Activated CD4-positive, alpha-beta T cell treated with anti-CD3 and anti-CD28 coated beads, Interleukin-2, amount 10 ng/mL, durations not matched to agents 24 days and 14 days (primary cell): ENCODE measurements at regions not wholly inside any gene's neighbourhood (a gene's known extent, or its start where the extent isn't known, plus 50 kb on each side); places are given as distances from the start of the nearest gene placed in this dataset.
"Not testable (repeated sequence)": the region's sequence is repeated elsewhere in the genome, so short reads cannot be mapped to it uniquely, and the experiment has no call there.

Source experiments
- DNase-seq: peaks from one replicate; pipeline ENCODE4 v3.0.0; 2022
- H3K27ac Mint-ChIP-seq: one replicate; pipeline ENCODE4 v1.8.0; 2022; ENCODE audit warnings: mild to moderate bottlenecking, mixed read lengths
- H3K27me3 Mint-ChIP-seq: one replicate; pipeline ENCODE4 v1.8.0; 2022; ENCODE audit warnings: mixed read lengths
- H3K36me3 Mint-ChIP-seq: one replicate; pipeline ENCODE4 v1.8.0; 2022; ENCODE audit warnings: low read depth, mild to moderate bottlenecking, mixed read lengths
- H3K4me1 Mint-ChIP-seq: one replicate; pipeline ENCODE4 v1.8.0; 2021; ENCODE audit warnings: mixed read lengths
- H3K4me3 Mint-ChIP-seq: one replicate; pipeline ENCODE4 v1.8.0; 2022; ENCODE audit warnings: mild to moderate bottlenecking, moderate library complexity, mixed read lengths
- H3K9me3 Mint-ChIP-seq: one replicate; pipeline ENCODE4 v1.8.0; 2021; ENCODE audit warnings: mixed read lengths
- intact Hi-C: fragments of 100-400 bp; cut with micrococcal nuclease; formaldehyde crosslinking; loops from one replicate; pipeline ENCODE4 v1.15.1; 2023

DNA sequence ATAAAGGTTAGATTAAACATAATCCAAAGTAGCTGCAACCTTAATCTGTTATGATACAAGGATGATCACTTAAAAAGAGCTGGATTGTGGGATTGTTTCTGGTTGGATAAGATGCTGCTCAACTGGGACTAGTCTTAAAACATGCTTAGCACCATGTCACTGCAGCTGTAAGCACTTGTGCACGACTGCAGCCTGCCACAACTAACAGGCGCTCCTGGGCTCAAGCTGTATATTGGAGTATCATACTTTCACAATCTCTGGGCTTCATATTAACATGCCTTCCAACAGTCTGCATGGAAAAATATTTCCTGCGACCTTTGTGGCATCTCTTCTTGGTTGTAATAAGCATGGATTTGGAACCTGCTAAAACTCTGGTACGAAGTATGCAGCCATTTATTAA, 493.0 kb upstream of the PITX2 start:
- Mint-ChIP-seq H3K27me3 (no peaks in the 10 kb centered on the region), H3K9me3 (no peaks in the 10 kb centered on the region), H3K27ac (no peak overlapping the region), H3K4me1 (no peaks in the 10 kb centered on the region), H3K36me3 (no peaks in the 10 kb centered on the region), H3K4me3 (no peak overlapping the region)
- DNase-seq: no peak
- intact Hi-C loops: no loop called here

DNA sequence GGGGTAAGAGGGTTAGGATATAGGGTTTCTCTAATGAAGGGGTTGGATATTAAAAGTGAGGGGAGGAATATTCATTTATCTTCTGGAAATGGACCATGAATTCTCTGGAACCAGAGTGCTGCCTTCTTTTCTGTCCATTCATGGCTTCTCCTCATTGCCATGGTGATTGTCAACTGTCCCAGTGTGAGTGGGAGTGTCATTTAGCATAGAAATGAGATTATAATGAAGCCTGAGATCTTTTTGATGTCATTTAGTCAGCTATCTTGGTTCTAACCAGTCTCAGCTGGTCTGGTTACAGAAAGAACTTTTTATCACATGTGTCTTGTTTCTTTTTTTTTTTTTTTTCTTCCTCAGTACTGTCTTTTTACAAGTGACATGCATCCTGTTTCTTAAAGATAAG, 497.3 kb upstream of the PITX2 start:
- intact Hi-C loops: no loop called here
- Mint-ChIP-seq H3K27me3 (no peaks in the 10 kb centered on the region), H3K27ac (no peak overlapping the region), H3K36me3 (no peaks in the 10 kb centered on the region), H3K9me3 (no peaks in the 10 kb centered on the region), H3K4me3 (no peak overlapping the region), H3K4me1 (no peaks in the 10 kb centered on the region)
- no peak for DNase-seq

DNA sequence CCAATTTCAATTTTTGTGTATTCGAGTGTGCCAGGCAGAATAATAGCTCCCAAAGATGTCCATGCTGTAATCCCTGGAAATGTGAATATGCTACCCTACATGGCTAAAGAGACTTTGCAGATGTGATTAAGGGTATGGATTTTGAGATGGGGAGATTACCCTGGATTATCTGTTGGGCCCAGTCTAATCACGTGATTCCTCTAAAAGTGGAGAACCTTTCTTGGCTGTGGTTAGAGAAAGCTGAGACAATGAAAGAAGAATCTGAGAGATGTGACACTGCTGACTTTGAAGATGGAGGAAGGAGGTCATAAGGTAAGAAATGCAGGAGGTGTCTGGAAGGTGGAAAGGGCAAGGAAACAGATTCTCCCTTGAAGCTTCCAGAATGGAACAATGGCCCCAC, 503.5 kb upstream of the PITX2 start:
- no peak overlapping the region for H3K27ac Mint-ChIP-seq
- no peaks in the 10 kb centered on the region for H3K36me3 Mint-ChIP-seq
- no peaks in the 10 kb centered on the region for H3K4me1 Mint-ChIP-seq
- H3K4me3 Mint-ChIP-seq: no peak overlapping the region
- DNase-seq: no peak
- intact Hi-C loops: no loop called here
- no peaks in the 10 kb centered on the region for H3K9me3 Mint-ChIP-seq
- H3K27me3 Mint-ChIP-seq: no peaks in the 10 kb centered on the region

DNA sequence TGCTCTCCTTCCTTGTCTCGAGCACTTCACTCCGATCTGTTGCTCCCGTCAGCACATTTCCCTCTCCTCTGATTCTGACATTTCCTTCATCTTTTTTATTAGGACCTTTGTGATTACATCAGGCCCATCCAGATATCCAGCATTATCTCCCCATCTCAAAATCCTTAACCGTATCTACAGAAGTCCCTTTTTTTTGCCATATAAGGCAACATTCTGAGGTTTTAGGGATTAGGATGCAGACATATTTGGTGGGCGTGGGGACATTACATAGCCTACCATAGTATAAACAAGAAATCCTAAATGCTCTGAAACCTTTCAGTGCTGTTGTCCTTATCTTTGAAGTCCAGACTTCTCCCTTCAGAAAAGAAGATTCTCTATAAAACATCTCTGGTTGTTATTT, 505.0 kb upstream of the PITX2 start:
- Mint-ChIP-seq H3K27me3 (no peaks in the 10 kb centered on the region), H3K9me3 (no peaks in the 10 kb centered on the region), H3K4me1 (no peaks in the 10 kb centered on the region), H3K27ac (no peak overlapping the region), H3K36me3 (no peaks in the 10 kb centered on the region), H3K4me3 (no peak overlapping the region)
- intact Hi-C loops: no loop called here
- no peak for DNase-seq

DNA sequence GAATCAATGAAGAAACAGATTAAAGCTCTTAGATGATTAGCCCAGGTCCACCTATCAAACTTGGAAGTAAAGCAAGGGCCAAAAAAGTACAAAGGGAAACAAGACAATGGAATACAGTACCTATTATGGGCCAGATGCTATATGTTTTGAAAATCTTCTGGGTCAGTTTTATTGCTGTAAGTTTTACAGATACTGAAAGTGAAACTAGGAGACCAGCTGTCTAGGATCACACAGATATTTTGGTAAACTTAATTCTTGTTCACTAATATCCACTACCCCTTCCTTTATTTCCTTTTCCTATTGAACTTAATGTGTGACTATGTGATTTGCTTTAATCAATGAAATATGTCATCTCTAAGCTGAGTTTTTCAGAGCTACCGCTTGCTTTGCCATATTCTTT, 505.4 kb upstream of the PITX2 start:
- Mint-ChIP-seq H3K4me1 (no peaks in the 10 kb centered on the region), H3K27ac (no peak overlapping the region), H3K4me3 (no peak overlapping the region), H3K9me3 (no peaks in the 10 kb centered on the region), H3K27me3 (no peaks in the 10 kb centered on the region), H3K36me3 (no peaks in the 10 kb centered on the region)
- no peak for DNase-seq
- intact Hi-C loops: no loop called here

DNA sequence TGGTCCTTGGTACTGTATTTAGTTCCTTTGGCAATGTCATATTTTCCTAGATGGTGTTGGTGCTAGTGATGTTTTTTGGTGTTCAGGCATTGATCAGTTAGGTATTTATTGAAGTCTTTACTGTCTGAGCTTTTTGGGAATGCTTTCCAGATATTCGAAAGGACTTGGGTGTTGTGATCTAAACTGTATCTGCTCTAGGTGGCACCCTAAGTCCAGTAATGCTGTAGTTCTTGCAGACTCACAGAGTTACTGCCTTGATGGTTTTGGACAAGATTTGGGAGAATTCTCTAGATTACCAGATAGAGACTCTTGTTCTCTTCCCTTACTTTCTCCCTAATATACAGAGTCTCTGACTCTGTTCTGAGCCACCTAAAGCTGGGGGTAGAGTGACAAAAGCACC, 513.6 kb upstream of the PITX2 start:
- Mint-ChIP-seq H3K27ac (no peak overlapping the region), H3K9me3 (no peaks in the 10 kb centered on the region)

DNA sequence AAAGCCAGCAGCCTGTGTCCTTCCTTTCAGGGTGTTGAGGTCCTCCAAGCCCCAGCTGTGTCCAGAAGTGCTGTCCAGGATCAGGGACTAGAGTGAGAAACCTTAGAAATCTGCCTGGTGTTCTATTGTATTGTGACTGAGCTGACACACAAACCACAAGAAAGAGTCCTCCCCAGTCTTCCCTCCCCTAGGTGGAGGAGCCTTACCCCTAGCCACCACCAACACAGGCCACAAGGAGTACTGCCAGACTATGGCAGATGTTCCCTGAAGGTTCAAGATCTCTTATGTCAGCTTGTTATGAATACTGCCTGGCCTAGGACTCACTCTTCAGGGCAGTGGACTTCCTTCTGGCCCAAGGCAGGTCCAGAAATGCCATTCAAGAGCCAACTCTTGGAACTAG, 514.1 kb upstream of the PITX2 start:
- Mint-ChIP-seq H3K4me1 (no peaks in the 10 kb centered on the region), H3K27me3 (no peaks in the 10 kb centered on the region), H3K36me3 (no peaks in the 10 kb centered on the region), H3K27ac (no peak overlapping the region), H3K9me3 (no peaks in the 10 kb centered on the region), H3K4me3 (no peak overlapping the region)
- no peak for DNase-seq
- intact Hi-C loops: no loop called here

More for the DNA sequence above, 513.6 kb upstream of the PITX2 start:
- intact Hi-C loops: no loop called here
- Mint-ChIP-seq H3K36me3 (no peaks in the 10 kb centered on the region), H3K27me3 (no peaks in the 10 kb centered on the region), H3K4me3 (no peak overlapping the region), H3K4me1 (no peaks in the 10 kb centered on the region)
- no peak for DNase-seq

DNA sequence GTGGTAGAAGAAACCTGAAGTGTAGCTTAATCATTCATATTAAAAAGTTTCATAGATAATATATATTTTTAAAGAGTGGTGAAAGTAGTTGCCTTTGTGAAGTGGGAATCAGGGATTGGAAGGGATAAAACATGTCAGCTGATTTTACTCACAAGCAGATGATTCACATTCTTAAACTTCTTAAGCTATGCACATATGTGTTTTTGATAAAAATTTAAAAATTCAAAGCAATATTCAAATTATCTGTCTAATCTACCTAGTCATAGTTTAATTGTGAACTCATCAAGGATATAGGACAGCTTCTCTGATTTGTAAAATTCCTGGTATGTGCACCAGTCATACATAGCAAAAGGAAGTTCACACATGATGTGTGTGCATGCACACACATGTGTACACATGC, 520.6 kb upstream of the PITX2 start:
- H3K4me1 Mint-ChIP-seq: no peaks in the 10 kb centered on the region
- no peak overlapping the region for H3K4me3 Mint-ChIP-seq
- intact Hi-C loops: no loop called here
- H3K9me3 Mint-ChIP-seq: no peaks in the 10 kb centered on the region
- no peaks in the 10 kb centered on the region for H3K36me3 Mint-ChIP-seq
- H3K27me3 Mint-ChIP-seq: no peaks in the 10 kb centered on the region
- no peak for DNase-seq
- H3K27ac Mint-ChIP-seq: no peak overlapping the region

DNA sequence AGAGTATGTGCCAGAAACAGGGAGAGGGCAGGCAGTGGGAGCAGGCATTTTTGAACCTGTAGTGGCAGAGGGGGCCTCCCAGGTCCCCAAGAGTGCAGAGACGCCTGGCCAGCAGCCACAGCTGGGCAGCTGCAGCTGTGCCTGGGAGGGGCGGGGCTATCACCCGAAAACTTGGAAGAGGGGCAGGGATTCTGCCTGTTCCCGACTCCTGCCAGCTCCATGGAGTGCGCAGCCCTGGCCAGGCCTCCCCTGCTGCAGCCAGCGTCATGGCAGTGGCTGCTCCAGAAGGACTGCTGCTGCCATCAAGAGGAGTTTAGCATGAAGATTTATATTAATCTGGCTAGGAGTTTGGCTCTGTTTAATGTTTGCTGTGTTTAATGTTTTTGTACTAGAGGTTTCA, 532.1 kb upstream of the PITX2 start:
- no peak overlapping the region for H3K27ac Mint-ChIP-seq
- peaks cover 9% of the 10 kb centered on the region for H3K9me3 Mint-ChIP-seq
- no peaks in the 10 kb centered on the region for H3K27me3 Mint-ChIP-seq
- no peaks in the 10 kb centered on the region for H3K4me1 Mint-ChIP-seq
- no peaks in the 10 kb centered on the region for H3K36me3 Mint-ChIP-seq
- intact Hi-C loops: no loop called here
- no peak overlapping the region for H3K4me3 Mint-ChIP-seq
- DNase-seq: no peak

DNA sequence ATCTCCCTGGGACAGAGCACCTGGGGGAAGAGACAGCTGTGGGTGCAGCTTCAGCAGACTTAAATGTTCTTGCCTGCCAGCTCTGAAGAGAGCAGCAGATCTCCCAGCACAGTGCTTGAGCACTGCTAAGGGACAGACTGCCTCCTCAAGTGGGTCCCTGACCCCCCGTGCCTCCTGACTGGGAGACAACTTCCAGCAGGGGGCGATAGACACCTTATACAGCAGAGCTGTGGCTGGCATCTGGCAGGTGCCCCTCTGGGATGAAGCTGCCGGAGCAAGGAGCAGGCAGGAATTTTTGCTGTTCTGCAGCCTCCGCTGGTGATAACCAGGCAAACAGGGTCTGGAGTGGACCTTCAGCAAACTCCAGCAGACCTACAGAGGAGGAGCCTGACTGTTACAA, 541.7 kb upstream of the PITX2 start:
- H3K27ac Mint-ChIP-seq, H3K27me3 Mint-ChIP-seq, H3K36me3 Mint-ChIP-seq, H3K4me1 Mint-ChIP-seq, intact Hi-C loops, DNase-seq, H3K4me3 Mint-ChIP-seq: not testable (repeated sequence)
- H3K9me3 Mint-ChIP-seq: peaks cover 17% of the 10 kb centered on the region

DNA sequence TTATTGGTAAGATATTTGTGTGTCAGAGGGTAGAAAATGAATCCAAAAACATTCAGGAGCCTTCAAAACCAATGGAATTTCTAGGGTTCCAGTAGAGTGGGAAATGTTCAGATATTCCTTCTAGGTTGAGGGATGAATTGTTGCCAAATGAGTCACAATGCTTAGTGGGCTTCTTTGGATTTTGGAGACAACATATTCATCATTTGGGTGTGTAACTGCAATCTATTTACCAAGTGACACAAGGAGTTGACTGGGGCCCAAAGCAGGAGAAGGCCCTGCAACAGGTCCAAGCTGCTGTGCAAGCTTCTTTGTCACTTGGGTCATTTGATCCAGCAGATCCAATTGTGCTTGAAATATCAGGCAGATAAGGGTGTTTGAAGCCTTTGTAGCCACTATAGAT, 551.5 kb upstream of the PITX2 start:
- Mint-ChIP-seq H3K36me3 (no peaks in the 10 kb centered on the region), H3K9me3 (no peaks in the 10 kb centered on the region)
- no peak for DNase-seq

DNA sequence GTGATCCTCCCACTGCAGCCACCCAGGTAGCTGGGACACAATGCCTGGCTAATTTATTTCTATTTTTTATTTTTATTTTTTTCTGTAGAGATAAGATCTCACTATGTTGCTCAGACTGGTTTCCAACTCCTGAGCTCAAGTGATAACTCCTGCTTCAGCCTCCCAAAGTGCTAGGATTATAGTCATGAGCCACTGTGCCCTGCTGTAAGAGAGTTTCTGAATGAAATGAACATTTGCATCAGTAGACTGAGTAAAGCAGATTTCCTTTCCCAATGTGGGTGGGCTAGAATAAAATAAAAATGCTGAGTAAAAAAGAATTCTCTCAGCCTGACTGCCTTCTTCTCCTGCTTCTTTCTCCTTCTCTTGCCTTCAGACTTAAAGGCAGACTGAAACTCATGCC, 555.4 kb upstream of the PITX2 start:
- no peaks in the 10 kb centered on the region for H3K36me3 Mint-ChIP-seq
- intact Hi-C loops: no loop called here
- H3K4me3 Mint-ChIP-seq: no peak overlapping the region
- no peaks in the 10 kb centered on the region for H3K27me3 Mint-ChIP-seq
- no peaks in the 10 kb centered on the region for H3K4me1 Mint-ChIP-seq
- H3K27ac Mint-ChIP-seq: no peak overlapping the region
- H3K9me3 Mint-ChIP-seq: no peaks in the 10 kb centered on the region
- no peak for DNase-seq

More for the DNA sequence above, 551.5 kb upstream of the PITX2 start:
- Mint-ChIP-seq H3K27me3 (no peaks in the 10 kb centered on the region), H3K4me3 (no peak overlapping the region), H3K4me1 (no peaks in the 10 kb centered on the region), H3K27ac (no peak overlapping the region)
- intact Hi-C loops: no loop called here

DNA sequence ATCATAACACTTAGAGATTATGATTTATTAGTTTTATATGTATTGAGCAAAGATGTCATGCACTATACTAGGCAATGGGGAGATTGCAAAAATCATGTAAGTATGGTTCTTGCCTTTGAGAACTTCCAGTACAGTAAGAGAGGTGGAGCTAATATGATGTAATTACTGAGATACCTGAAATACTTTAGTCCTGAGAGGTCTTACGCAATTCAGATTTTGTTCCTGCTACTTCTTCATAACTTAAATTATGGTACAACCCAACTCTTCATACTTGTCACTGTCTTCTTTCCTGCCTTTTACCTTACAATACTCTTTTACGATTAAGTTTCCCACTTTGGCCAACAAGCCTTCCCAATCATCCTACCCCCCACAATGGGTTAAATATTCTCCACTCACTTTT, 564.2 kb upstream of the PITX2 start:
- Mint-ChIP-seq H3K27ac (no peak overlapping the region), H3K9me3 (no peaks in the 10 kb centered on the region), H3K27me3 (no peaks in the 10 kb centered on the region), H3K36me3 (no peaks in the 10 kb centered on the region), H3K4me1 (no peaks in the 10 kb centered on the region), H3K4me3 (no peak overlapping the region)
- no peak for DNase-seq
- intact Hi-C loops: no loop called here

DNA sequence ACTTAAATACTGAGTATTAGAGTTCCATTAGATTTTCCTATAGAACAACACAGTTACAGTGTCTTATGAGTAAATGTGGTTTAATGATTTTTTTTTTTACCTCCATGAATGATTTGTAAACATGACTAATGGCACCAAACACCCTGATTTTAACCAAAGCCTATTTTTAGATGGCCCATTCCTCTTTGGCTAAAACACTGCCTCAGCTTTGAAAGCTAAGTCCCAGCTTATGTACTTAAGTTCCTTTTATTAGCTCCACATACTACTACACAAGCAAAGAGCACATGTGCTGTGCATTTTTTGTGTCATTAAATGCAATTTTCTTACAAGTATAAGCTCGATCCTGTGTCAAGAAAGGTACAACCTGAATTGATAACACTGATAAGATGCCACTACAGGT, 575.6 kb upstream of the PITX2 start:
- no peaks in the 10 kb centered on the region for H3K27me3 Mint-ChIP-seq
- intact Hi-C loops: no loop called here

DNA sequence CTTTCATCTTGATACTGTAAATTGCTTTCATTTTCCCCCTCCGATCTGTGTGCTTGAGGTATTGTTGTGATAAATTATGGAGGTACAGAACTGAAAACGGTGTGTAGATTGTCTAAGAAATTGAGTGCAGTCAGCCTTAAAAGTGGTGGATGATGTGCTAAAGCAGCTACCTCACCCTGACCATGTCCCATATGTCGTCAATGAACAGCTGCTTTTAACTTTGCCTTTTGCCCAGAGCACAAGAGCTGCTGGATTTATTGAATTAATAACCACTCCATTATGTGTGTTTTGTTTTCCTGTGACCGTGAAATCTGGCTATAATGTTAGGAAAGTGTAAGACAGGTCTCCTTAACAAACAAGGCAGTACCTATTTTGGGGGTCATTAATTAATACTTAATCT, 581.9 kb upstream of the PITX2 start:
- no peak overlapping the region for H3K27ac Mint-ChIP-seq
- H3K9me3 Mint-ChIP-seq: no peaks in the 10 kb centered on the region
- DNase-seq: no peak
- intact Hi-C loops: no loop called here
- no peaks in the 10 kb centered on the region for H3K27me3 Mint-ChIP-seq
- no peak overlapping the region for H3K4me3 Mint-ChIP-seq
- H3K4me1 Mint-ChIP-seq: no peaks in the 10 kb centered on the region
- H3K36me3 Mint-ChIP-seq: no peaks in the 10 kb centered on the region

More for the DNA sequence above, 575.6 kb upstream of the PITX2 start:
- Mint-ChIP-seq H3K9me3 (peaks cover 8% of the 10 kb centered on the region), H3K4me3 (no peak overlapping the region), H3K36me3 (no peaks in the 10 kb centered on the region), H3K27ac (no peak overlapping the region), H3K4me1 (no peaks in the 10 kb centered on the region)
- no peak for DNase-seq

DNA sequence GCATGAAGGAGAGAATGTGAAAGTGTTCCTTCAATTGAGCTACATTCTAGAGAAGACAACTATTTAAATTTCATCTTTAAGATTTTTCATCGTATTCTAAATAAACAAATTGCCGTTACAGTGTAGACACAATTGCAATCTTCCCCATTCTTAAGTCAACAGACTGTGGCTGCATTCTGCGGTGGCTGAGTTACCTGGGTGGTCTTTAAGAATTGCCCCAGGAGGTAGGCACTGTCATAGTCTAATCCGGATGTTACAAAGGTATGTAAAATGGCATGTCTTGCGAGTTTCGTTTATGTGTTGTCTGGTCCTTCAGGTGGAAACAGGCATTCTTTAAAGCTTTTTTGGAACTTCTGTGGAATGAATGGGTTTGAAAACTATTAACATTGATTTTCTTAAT, 586.1 kb upstream of the PITX2 start:
- Mint-ChIP-seq H3K4me3 (no peak overlapping the region), H3K9me3 (no peaks in the 10 kb centered on the region), H3K27ac (no peak overlapping the region), H3K36me3 (no peaks in the 10 kb centered on the region), H3K27me3 (no peaks in the 10 kb centered on the region), H3K4me1 (no peaks in the 10 kb centered on the region)
- DNase-seq: no peak
- intact Hi-C loops: no loop called here
